Activated CD8-positive, alpha-beta T cell treated with anti-CD3 and anti-CD28 coated beads for 36 hours (primary cell): ENCODE measurements at regions not wholly inside any gene's neighbourhood (a gene's known extent, or its start where the extent isn't known, plus 50 kb on each side); places are given as distances from the start of the nearest gene placed in this dataset.
"Not testable (repeated sequence)": the region's sequence is repeated elsewhere in the genome, so short reads cannot be mapped to it uniquely, and the experiment has no call there.

Experiments used
- ATAC-seq: fragments of 200-7000 bp; cut with Tn5 transposase; one replicate; pipeline ENCODE4 v1.10.0; 2021; ENCODE audit warnings: mild to moderate bottlenecking, moderate library complexity
- CTCF ChIA-PET: fragments of 350-600 bp; sonication (Branson Sonifier 250); formaldehyde crosslinking; loops from one replicate; lab custom pipeline; 2021; ENCODE audit warnings: antibody characterized with exemption; lab: Charles Lee
- POLR2A ChIA-PET: fragments of 350-600 bp; sonication (Branson Sonifier 250); formaldehyde crosslinking; loops from one replicate; lab custom pipeline; 2021; ENCODE audit warnings: antibody characterized with exemption; lab: Charles Lee
- DNase-seq: peaks from one replicate; pipeline ENCODE4 v3.0.0-alpha.2; 2020
- H3K27ac Mint-ChIP-seq: one replicate; pipeline ENCODE4 v1.8.0; 2021; ENCODE audit warnings: mild to moderate bottlenecking, mixed read lengths
- H3K27me3 Mint-ChIP-seq: one replicate; pipeline ENCODE4 v1.8.0; 2021; ENCODE audit warnings: mixed read lengths
- H3K36me3 Mint-ChIP-seq: one replicate; pipeline ENCODE4 v1.8.0; 2021; ENCODE audit warnings: low read depth, mixed read lengths
- H3K4me1 Mint-ChIP-seq: one replicate; pipeline ENCODE4 v1.8.0; 2021; ENCODE audit warnings: low read depth, mixed read lengths
- H3K4me3 Mint-ChIP-seq: one replicate; pipeline ENCODE4 v1.8.0; 2021; ENCODE audit warnings: mild to moderate bottlenecking, moderate library complexity, mixed read lengths
- H3K9me3 Mint-ChIP-seq: one replicate; pipeline ENCODE4 v1.8.0; 2021; ENCODE audit warnings: mixed read lengths
- CTCF ChIP-seq: fragments of 200-600 bp; IDR thresholded peaks from one replicate; pipeline ENCODE4 v1.8.0; 2022; ENCODE audit warnings: antibody characterized with exemption, mild to moderate bottlenecking
- intact Hi-C: fragments of 100-400 bp; cut with micrococcal nuclease; formaldehyde crosslinking; loops from one replicate; pipeline ENCODE4 v1.10.0; 2022

- ATAC-seq = no peak
- Mint-ChIP-seq H3K9me3 (peaks cover 2% of the 10 kb centered on the region), H3K27ac (no peak overlapping the region), H3K27me3 (no peaks in the 10 kb centered on the region), H3K4me3 (no peak overlapping the region), H3K36me3 (no peaks in the 10 kb centered on the region), H3K4me1 (no peaks in the 10 kb centered on the region)
- ChIA-PET CTCF (no interaction called here), POLR2A (no interaction called here)
- TF ChIP-seq CTCF = no peak
- DNase-seq = no peak
- intact Hi-C loops = no loop called here
Measured at GRCh38 chr2:184162426-184162825, 435.9 kb upstream of the ZNF804A start.

- ATAC-seq, POLR2A ChIA-PET, H3K27ac Mint-ChIP-seq, DNase-seq, H3K9me3 Mint-ChIP-seq, H3K27me3 Mint-ChIP-seq, H3K36me3 Mint-ChIP-seq, CTCF ChIA-PET, H3K4me3 Mint-ChIP-seq, H3K4me1 Mint-ChIP-seq, intact Hi-C loops: not testable (repeated sequence)
Measured at GRCh38 chr2:184168823-184169222, 429.5 kb upstream of the ZNF804A start.

- Mint-ChIP-seq H3K4me3 (no peak overlapping the region), H3K4me1 (no peaks in the 10 kb centered on the region)
Measured at GRCh38 chr2:184169366-184169765, 429.0 kb upstream of the ZNF804A start.

GRCh38 chr2:184174493-184175104 lies 423.7 kb upstream of the ZNF804A start:
- no peak for TF ChIP-seq CTCF
- DNase-seq (no peak), ATAC-seq (no peak)
- Mint-ChIP-seq H3K27ac (no peak overlapping the region), H3K27me3 (no peaks in the 10 kb centered on the region), H3K4me3 (no peak overlapping the region), H3K4me1 (no peaks in the 10 kb centered on the region), H3K36me3 (no peaks in the 10 kb centered on the region), H3K9me3 (peaks cover 7% of the 10 kb centered on the region)
- intact Hi-C loops = no loop called here
- CTCF ChIA-PET = no interaction called here
- POLR2A ChIA-PET = no interaction called here

More at GRCh38 chr2:184169366-184169765, 429.0 kb upstream of the ZNF804A start:
- H3K9me3 Mint-ChIP-seq = peaks cover 7% of the 10 kb centered on the region
- H3K27ac Mint-ChIP-seq = no peak overlapping the region
- CTCF ChIA-PET = no interaction called here
- DNase-seq (no peak), ATAC-seq (no peak)
- POLR2A ChIA-PET = no interaction called here
- intact Hi-C loops = no loop called here
- no peaks in the 10 kb centered on the region for H3K27me3 Mint-ChIP-seq
- no peak for TF ChIP-seq CTCF
- H3K36me3 Mint-ChIP-seq = no peaks in the 10 kb centered on the region

- intact Hi-C loops = no loop called here
- CTCF ChIA-PET = no interaction called here
- no peak for TF ChIP-seq CTCF
Measured at GRCh38 chr2:184178229-184178628, 420.1 kb upstream of the ZNF804A start.

More at GRCh38 chr2:184178229-184178628, 420.1 kb upstream of the ZNF804A start:
- H3K36me3 Mint-ChIP-seq = no peaks in the 10 kb centered on the region
- no peaks in the 10 kb centered on the region for H3K4me1 Mint-ChIP-seq
- no peak overlapping the region for H3K4me3 Mint-ChIP-seq
- no peaks in the 10 kb centered on the region for H3K27me3 Mint-ChIP-seq
- no peak overlapping the region for H3K27ac Mint-ChIP-seq
- no peak for ATAC-seq
- peaks cover 3% of the 10 kb centered on the region for H3K9me3 Mint-ChIP-seq
- POLR2A ChIA-PET = interaction anchor here (0.7 kb wide), 1 partner anchor 33 kb away, joined by 3 read pairs; no protein-coding TSS in a partner anchor
- DNase-seq = no peak
